OCI-LY1 (cell line): ENCODE measurements at regions not wholly inside any gene's neighbourhood (a gene's known extent, or its start where the extent isn't known, plus 50 kb on each side); places are given as distances from the start of the nearest gene placed in this dataset.

ENCODE experiments used
- H2AFZ ChIP-seq: fragments of 200-600 bp; sonication (generic), shearing (Covaris generic); 2 replicates; pipeline ENCODE4 v1.6.0; 2014; ENCODE audit warnings: antibody characterized with exemption, mild to moderate bottlenecking, low read length
- H3F3A ChIP-seq: fragments of 200-600 bp; sonication (generic), shearing (Covaris generic); 2 replicates; pipeline ENCODE4 v1.6.0; 2014; ENCODE audit warnings: mild to moderate bottlenecking, antibody characterized with exemption, low read length, moderate library complexity; ENCODE audit not compliant: insufficient read depth
- H3K27ac ChIP-seq: fragments of 200-600 bp; sonication (generic); 2 replicates; pipeline ENCODE4 v1.5.1; 2014; ENCODE audit warnings: low read length, mixed run types, mild to moderate bottlenecking, low read depth; ENCODE audit not compliant: poor library complexity, severe bottlenecking
- H3K27me3 ChIP-seq: fragments of 200-600 bp; sonication (generic); 2 replicates; pipeline ENCODE4 v1.6.0; 2014; ENCODE audit warnings: antibody characterized with exemption, mild to moderate bottlenecking, low read length, moderate library complexity; ENCODE audit not compliant: insufficient read depth
- H3K36me3 ChIP-seq: fragments of 200-600 bp; sonication (generic); 2 replicates; pipeline ENCODE4 v1.6.1; 2014; ENCODE audit warnings: mild to moderate bottlenecking, antibody characterized with exemption, low read length, moderate library complexity, mixed read lengths; ENCODE audit not compliant: insufficient read depth
- H3K4me1 ChIP-seq: fragments of 200-600 bp; sonication (generic); 2 replicates; pipeline ENCODE4 v1.5.1; 2014; ENCODE audit warnings: mild to moderate bottlenecking, low read length, moderate library complexity; ENCODE audit not compliant: insufficient read depth, severe bottlenecking
- H3K4me2 ChIP-seq: fragments of 200-600 bp; sonication (generic), shearing (Covaris generic); 2 replicates; pipeline ENCODE4 v1.6.1; 2014; ENCODE audit warnings: low read length
- H3K4me3 ChIP-seq: fragments of 200-600 bp; sonication (generic); 2 replicates; pipeline ENCODE4 v1.5.1; 2014; ENCODE audit warnings: low read length, low read depth, mild to moderate bottlenecking, mixed read lengths; ENCODE audit not compliant: poor library complexity, severe bottlenecking
- H3K79me2 ChIP-seq: fragments of 200-600 bp; shearing (Covaris generic); 2 replicates; pipeline ENCODE4 v1.6.1; 2016; ENCODE audit warnings: mixed run types, low read length, mixed read lengths; ENCODE audit not compliant: insufficient read depth
- H3K9ac ChIP-seq: fragments of 200-600 bp; sonication (generic), shearing (Covaris generic); 2 replicates; pipeline ENCODE4 v1.6.1; 2014; ENCODE audit warnings: mild to moderate bottlenecking, low read length, mixed read lengths
- H3K9me2 ChIP-seq: fragments of 200-600 bp; sonication (generic), shearing (Covaris generic); 2 replicates; pipeline ENCODE4 v1.6.1; 2014; ENCODE audit warnings: low read depth, mild to moderate bottlenecking, low read length, mixed read lengths
- H3K9me3 ChIP-seq: fragments of 200-600 bp; shearing (Covaris generic); 2 replicates; pipeline ENCODE4 v1.6.1; 2014; ENCODE audit warnings: low read length, mixed read lengths
- H4K20me1 ChIP-seq: fragments of 200-600 bp; sonication (generic), shearing (Covaris generic); 2 replicates; pipeline ENCODE4 v1.6.0; 2016; ENCODE audit warnings: mild to moderate bottlenecking, low read length; ENCODE audit not compliant: insufficient read depth
- EZH2 ChIP-seq: fragments of 200-600 bp; sonication (generic), shearing (Covaris generic); IDR thresholded peaks from 2 replicates; pipeline ENCODE4 v1.8.0; 2017; ENCODE audit warnings: borderline replicate concordance, mixed run types, mild to moderate bottlenecking, antibody characterized with exemption, low read length, moderate library complexity, mixed read lengths
- TF ChIP-seq, protein P1 (sequence below): fragments of 200-600 bp; sonication (generic), shearing (Covaris generic); IDR thresholded peaks from 2 replicates; pipeline ENCODE4 v1.5.1; 2017; ENCODE audit warnings: mild to moderate bottlenecking, antibody characterized with exemption, low read length, moderate library complexity, mixed read lengths

DNA sequence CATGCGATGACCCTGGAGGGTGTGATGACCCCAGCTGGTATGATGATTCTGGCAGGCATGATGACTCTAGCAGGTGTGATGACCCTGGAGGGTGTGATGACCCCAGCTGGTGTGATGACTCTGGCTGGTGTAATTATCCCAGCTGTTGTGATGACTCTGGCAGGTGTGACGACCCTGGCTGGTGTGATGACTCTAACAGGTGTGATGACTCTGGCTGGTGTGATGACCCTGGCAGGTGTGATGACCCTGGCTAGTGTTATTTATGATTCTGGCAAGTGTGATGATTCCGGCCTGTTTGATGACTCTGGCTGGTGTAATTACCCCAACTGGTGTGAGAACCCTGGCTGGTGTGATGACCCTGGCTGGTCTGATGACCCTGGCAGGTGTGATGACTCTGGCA lies 427.2 kb downstream of the QKI start:
- Histone ChIP-seq H3K4me1 (peaks cover 5% of the 10 kb centered on the region), H3K4me3 (no peak overlapping the region), H3K79me2 (no peaks in the 10 kb centered on the region), H3K9ac (no peak overlapping the region), H3F3A (no peaks in the 10 kb centered on the region), H2AFZ (no peak overlapping the region), H3K9me3 (no peaks in the 10 kb centered on the region), H3K9me2 (no peaks in the 10 kb centered on the region), H3K36me3 (no peaks in the 10 kb centered on the region), H3K27me3 (no peaks in the 10 kb centered on the region; the same call in 1 of the 2 replicates), H4K20me1 (no peaks in the 10 kb centered on the region), H3K27ac (no peak overlapping the region), H3K4me2 (no peak overlapping the region)
- TF ChIP-seq, protein P1, sequence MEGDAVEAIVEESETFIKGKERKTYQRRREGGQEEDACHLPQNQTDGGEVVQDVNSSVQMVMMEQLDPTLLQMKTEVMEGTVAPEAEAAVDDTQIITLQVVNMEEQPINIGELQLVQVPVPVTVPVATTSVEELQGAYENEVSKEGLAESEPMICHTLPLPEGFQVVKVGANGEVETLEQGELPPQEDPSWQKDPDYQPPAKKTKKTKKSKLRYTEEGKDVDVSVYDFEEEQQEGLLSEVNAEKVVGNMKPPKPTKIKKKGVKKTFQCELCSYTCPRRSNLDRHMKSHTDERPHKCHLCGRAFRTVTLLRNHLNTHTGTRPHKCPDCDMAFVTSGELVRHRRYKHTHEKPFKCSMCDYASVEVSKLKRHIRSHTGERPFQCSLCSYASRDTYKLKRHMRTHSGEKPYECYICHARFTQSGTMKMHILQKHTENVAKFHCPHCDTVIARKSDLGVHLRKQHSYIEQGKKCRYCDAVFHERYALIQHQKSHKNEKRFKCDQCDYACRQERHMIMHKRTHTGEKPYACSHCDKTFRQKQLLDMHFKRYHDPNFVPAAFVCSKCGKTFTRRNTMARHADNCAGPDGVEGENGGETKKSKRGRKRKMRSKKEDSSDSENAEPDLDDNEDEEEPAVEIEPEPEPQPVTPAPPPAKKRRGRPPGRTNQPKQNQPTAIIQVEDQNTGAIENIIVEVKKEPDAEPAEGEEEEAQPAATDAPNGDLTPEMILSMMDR, result no peak
- TF ChIP-seq EZH2, result no peak

DNA sequence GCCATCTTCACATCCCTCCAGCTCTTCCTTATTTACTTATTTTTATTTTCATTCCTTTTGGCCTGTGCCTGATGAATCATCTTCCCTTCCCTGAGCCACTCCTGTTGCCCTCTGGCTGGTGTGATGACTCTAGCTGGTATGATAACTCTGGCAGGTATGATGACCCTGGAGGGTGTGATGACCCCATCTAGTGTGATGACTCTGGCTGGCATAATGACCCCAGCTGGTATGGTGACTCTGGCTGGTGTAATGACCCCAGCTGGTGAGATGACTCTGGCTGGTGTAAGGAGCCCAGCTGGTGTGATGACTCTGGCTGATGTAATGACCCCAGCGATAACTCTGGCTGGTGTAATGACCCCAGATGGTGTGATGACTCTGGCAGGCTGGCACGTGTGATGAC lies 426.8 kb downstream of the QKI start:
- Histone ChIP-seq H3K27ac (no peak overlapping the region), H3K4me2 (no peak overlapping the region), H3K4me3 (no peak overlapping the region), H3K9me3 (no peaks in the 10 kb centered on the region), H3K27me3 (no peaks in the 10 kb centered on the region), H3F3A (no peaks in the 10 kb centered on the region), H2AFZ (no peak overlapping the region), H3K9me2 (no peaks in the 10 kb centered on the region), H4K20me1 (no peaks in the 10 kb centered on the region), H3K4me1 (peaks cover 5% of the 10 kb centered on the region), H3K9ac (no peak overlapping the region), H3K36me3 (no peaks in the 10 kb centered on the region), H3K79me2 (no peaks in the 10 kb centered on the region)
- TF ChIP-seq EZH2, result no peak
- TF ChIP-seq, protein P1, result no peak

DNA sequence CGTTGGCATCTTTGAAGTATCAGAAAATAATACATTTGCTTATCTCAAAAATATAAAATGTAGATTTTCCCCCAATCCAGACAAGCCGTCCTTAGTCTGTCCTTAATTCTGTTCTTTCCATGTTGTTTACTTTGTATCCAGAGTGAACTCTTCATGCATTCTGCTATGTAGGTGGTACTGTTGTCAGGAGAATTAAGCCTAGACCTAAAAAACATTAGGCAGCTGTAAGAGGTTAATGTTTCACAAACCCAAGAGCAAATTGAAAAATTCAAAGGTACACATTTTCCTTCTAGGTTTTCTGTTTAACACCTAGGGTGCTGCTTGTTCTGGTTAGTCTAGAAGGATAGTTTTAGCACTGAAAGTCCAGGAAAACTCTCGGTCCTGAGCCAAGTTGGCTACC lies 426.4 kb downstream of the QKI start:
- Histone ChIP-seq H3K9ac (no peak overlapping the region), H3K4me2 (no peak overlapping the region), H3K4me3 (no peak overlapping the region), H3K9me2 (no peaks in the 10 kb centered on the region), H3K27ac (no peak overlapping the region), H3K79me2 (no peaks in the 10 kb centered on the region), H4K20me1 (no peaks in the 10 kb centered on the region), H3K9me3 (no peaks in the 10 kb centered on the region), H3K36me3 (no peaks in the 10 kb centered on the region), H3K4me1 (peaks cover 5% of the 10 kb centered on the region), H2AFZ (no peak overlapping the region), H3F3A (no peaks in the 10 kb centered on the region), H3K27me3 (no peaks in the 10 kb centered on the region)
- TF ChIP-seq, protein P1, result no peak
- TF ChIP-seq EZH2, result no peak
